Stomach (tissue), 8 donors: ENCODE measurements at regions not wholly inside any gene's neighbourhood (a gene's known extent, or its start where the extent isn't known, plus 50 kb on each side); places are given as distances from the start of the nearest gene placed in this dataset.

Source experiments
- DNase-seq, 2 donors: peaks; one replicate each; pipeline versions ENCODE4 v3.0.0 to v3.0.0-alpha.2; 2013 to 2019
- H3K27ac ChIP-seq, 5 donors: fragments of 200-600 bp in 4 of 5; sonication (generic) in 4 of 5; one replicate each; pipeline ENCODE4 v1.5.1; 2013 to 2019; ENCODE audit warnings: mild to moderate bottlenecking in 1 of 5, moderate library complexity in 1 of 5
- H3K27me3 ChIP-seq, 3 donors: fragments of 200-600 bp; sonication (generic); one replicate each; pipeline ENCODE4 v1.5.1; 2017 to 2019; ENCODE audit warnings: mixed run types in 1 of 3
- H3K36me3 ChIP-seq, 4 donors: fragments of 200-600 bp; sonication (generic); 1 replicate in 3 of 4; 2 replicates in 1 of 4; pipeline ENCODE4 v1.5.1; 2016 to 2019
- H3K4me1 ChIP-seq, 4 donors: fragments of 200-600 bp; sonication (generic); one replicate each; pipeline ENCODE4 v1.5.1; 2016 to 2019
- H3K4me3 ChIP-seq, 4 donors: fragments of 200-600 bp; sonication (generic) in 3 of 4; one replicate each; pipeline ENCODE4 v1.5.1; 2016 to 2019; ENCODE audit warnings: mild to moderate bottlenecking in 1 of 4
- H3K9me3 ChIP-seq, 4 donors: fragments of 200-600 bp; sonication (generic); one replicate each; pipeline ENCODE4 v1.5.1; 2016 to 2019
- CTCF ChIP-seq, 7 experiments: fragments of 450-650 bp in 4 of 7; fragments of 200-600 bp in 3 of 7; sonication (generic) in 3 of 7; IDR thresholded peaks; one replicate each; pipeline ENCODE4 v1.5.1; 2016 to 2019; ENCODE audit warnings: antibody characterized with exemption in 7 of 7, control low read depth in 2 of 7, mild to moderate bottlenecking in 1 of 7
- EP300 ChIP-seq: sonication (generic); formaldehyde crosslinking; IDR thresholded peaks from one replicate; pipeline ENCODE4 v1.6.1; 2017; ENCODE audit warnings: antibody characterized with exemption
- POLR2A ChIP-seq, 4 donors: fragments of 450-650 bp; IDR thresholded peaks; one replicate each; pipeline ENCODE4 v1.6.1; 2016; ENCODE audit warnings: antibody characterized with exemption in 4 of 4, control low read depth in 2 of 4, mild to moderate bottlenecking in 1 of 4, moderate library complexity in 1 of 4
- POLR2AphosphoS5 ChIP-seq, 3 donors: sonication (generic); formaldehyde crosslinking; IDR thresholded peaks; one replicate each; pipeline ENCODE4 v1.6.1; 2016; ENCODE audit warnings: antibody characterized with exemption in 3 of 3
- WGBS, 5 donors: extraction: QIAGEN DNeasy Blood & Tissue Kit in 3 of 5; methylation state at CpG; one replicate each; pipeline versions ENCODE4 v1.1.5 to v1.1.7; 2013 to 2018; 5-methylcytosine and 5-hydroxymethylcytosine counted together
- intact Hi-C: fragments of 100-400 bp; cut with DNase I; formaldehyde crosslinking; loops from one replicate; pipeline ENCODE4 v1.15.1; 2023; ENCODE audit warnings: low total_unique reads
- donor health status: healthy with polysubstance abuse.
- donor health status: Bipolar disorder and iron deficiency.
- donor health status: healthy.

DNA sequence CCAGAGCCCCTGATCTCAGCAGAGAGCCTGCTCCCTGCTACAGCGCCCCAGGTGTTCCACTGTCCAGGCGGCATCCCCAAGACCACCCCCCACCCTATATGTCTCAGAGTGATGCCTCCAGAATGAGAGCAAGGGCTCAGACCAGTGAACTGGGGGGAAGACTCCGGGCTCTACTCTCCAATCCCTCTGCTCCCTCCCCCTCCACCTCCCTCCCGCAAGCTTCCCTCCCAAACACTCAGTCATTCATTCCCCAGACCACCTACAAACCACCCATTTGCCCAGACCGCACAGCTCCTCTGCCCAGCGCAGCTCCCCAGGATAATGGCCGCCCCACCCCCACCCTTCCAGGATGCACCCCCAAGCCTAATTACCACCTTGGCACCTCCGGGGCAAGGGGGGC lies 59.4 kb upstream of the TAC4 start:
- Histone ChIP-seq H3K27ac (no peak overlapping the region), H3K4me3 (no peak overlapping the region), H3K4me1 (peaks cover 8 to 17% (median 12%) of the 10 kb centered on the region in 4 donors), H3K9me3 (no peaks in the 10 kb centered on the region), H3K27me3 (peaks cover 29 to 99% (median 95%) of the 10 kb centered on the region in 3 donors), H3K36me3 (no peaks in the 10 kb centered on the region)
- intact Hi-C loops = no loop called here
- DNase-seq = no peak
- 42 to 57% (median 52%) methylated on average over 8 of the region's 8 CpGs for WGBS, 5 donors
- no peak for TF ChIP-seq POLR2A (IDR thresholded peaks at IDR 0.05)
- TF ChIP-seq CTCF (IDR thresholded peaks at IDR 0.05) = no peak
- TF ChIP-seq POLR2AphosphoS5 (IDR thresholded peaks at IDR 0.05) = no peak
- no peak for TF ChIP-seq EP300

- H3K27me3 ChIP-seq = peaks cover 18 to 99% (median 79%) of the 10 kb centered on the region in 3 donors
- no peak overlapping the region for H3K4me3 ChIP-seq
- no peak for DNase-seq
- WGBS, 5 donors = 52 to 60% (median 54%) methylated on average over 11 to 23 of the region's 23 CpGs
- TF ChIP-seq POLR2A (IDR thresholded peaks at IDR 0.05) (no peak), POLR2AphosphoS5 (IDR thresholded peaks at IDR 0.05) (no peak), EP300 (no peak), CTCF (IDR thresholded peaks at IDR 0.05) (no peak)
- H3K9me3 ChIP-seq = no peaks in the 10 kb centered on the region
- no peak overlapping the region for H3K27ac ChIP-seq
- H3K4me1 ChIP-seq = peaks cover 8 to 15% (median 12%) of the 10 kb centered on the region in 4 donors
- intact Hi-C loops = no loop called here
- no peaks in the 10 kb centered on the region for H3K36me3 ChIP-seq
Observed at GRCh38 chr17:49908782-49909714, 59.9 kb upstream of the DLX4 start.

GRCh38 chr17:49910094-49910857 lies 58.7 kb upstream of the DLX4 start:
- Histone ChIP-seq H3K27me3 (peaks cover 18 to 99% (median 76%) of the 10 kb centered on the region in 3 donors), H3K36me3 (no peaks in the 10 kb centered on the region), H3K27ac (no peak overlapping the region), H3K9me3 (no peaks in the 10 kb centered on the region), H3K4me3 (peak overlapping the region; percentile 19 to 37 (median 31)), H3K4me1 (peaks cover 8 to 15% (median 12%) of the 10 kb centered on the region in 4 donors)
- TF ChIP-seq POLR2A (IDR thresholded peaks at IDR 0.05) (no peak), POLR2AphosphoS5 (IDR thresholded peaks at IDR 0.05) (no peak), CTCF (IDR thresholded peaks at IDR 0.05) (no peak), EP300 (no peak)
- 2 to 5% (median 2%) methylated on average over 9 to 69 of the region's 69 CpGs for WGBS, 5 donors
- peak; percentile 59 to 68 for DNase-seq
- intact Hi-C loops = no loop called here

DNA sequence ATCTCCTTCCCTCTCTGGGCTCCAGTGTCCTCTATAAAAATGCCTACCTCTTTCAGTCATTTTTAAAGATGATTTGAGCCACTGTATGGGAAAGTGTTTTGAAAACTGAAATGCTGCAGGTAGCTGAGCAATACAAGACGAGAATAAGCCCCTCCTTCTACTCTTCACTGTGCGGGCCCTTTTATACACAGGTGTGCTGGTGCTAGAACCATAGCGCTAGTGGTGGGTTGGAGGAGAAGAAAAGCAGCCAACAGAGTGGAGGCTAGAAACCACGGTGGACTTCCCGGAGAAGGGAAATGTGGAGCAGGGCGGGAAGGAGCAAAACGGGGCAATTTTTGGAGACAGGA lies 58.2 kb upstream of the DLX4 start:
- intact Hi-C loops = no loop called here
- H3K36me3 ChIP-seq = no peaks in the 10 kb centered on the region
- DNase-seq = no peak
- WGBS, 5 donors = 39 to 57% (median 44%) methylated on average over 7 of the region's 7 CpGs
- TF ChIP-seq EP300 (no peak), POLR2A (IDR thresholded peaks at IDR 0.05) (no peak), CTCF (IDR thresholded peaks at IDR 0.05) (no peak), POLR2AphosphoS5 (IDR thresholded peaks at IDR 0.05) (no peak)
- peaks cover 8 to 15% (median 12%) of the 10 kb centered on the region in 4 donors for H3K4me1 ChIP-seq
- H3K27me3 ChIP-seq = peaks cover 13 to 99% (median 76%) of the 10 kb centered on the region in 3 donors
- H3K9me3 ChIP-seq = no peaks in the 10 kb centered on the region
- peak overlapping the region in 1 of 4 donors; percentile 37 for H3K4me3 ChIP-seq
- no peak overlapping the region for H3K27ac ChIP-seq
